Ureter (tissue), 1 donor: ENCODE measurements at regions not wholly inside any gene's neighbourhood (a gene's known extent, or its start where the extent isn't known, plus 50 kb on each side); places are given as distances from the start of the nearest gene placed in this dataset.
A peak's percentile ranks its signal among the peaks of the same experiment; 100 is the strongest.

Experiments
- DNase-seq: peaks from one replicate; pipeline ENCODE4 v3.0.0-alpha.2; 2020; ENCODE audit warnings: low spot score
- donor health status: DM: yes; HTN: yes; CAD: no.

DNA sequence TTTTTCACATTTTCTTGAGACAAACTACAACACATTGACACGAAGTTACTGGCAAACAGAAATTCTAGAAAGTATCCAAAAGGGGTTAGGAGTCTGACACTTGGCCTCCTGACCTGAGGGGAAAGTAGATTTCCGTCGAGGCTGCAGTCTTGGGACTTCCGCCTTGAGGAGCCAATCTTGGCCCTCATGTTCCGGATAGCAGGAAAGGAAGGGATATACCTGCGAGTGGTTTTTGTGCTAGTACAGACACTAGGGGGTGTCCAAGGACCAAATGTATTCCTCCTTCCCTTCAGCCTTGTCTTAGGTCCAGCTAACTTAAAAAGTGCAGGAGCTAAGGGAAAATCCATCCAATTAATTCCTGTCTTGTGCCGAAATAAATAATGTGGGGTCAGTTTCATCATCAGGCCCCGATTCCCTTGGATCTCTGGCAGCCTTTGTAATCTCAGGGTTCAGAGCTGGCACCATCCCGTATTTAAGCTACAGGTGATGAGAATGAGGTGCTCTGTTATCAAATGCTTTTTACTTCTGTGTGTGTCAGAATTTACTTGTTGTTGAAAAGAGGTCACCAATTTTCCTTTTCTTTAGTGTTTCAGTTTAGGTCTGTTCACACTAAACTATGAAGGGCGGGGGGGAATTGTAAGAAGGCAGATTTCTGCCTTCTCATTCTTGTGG is 330.2 kb upstream of the FANCL start:
- peak; percentile 49 for DNase-seq

DNA sequence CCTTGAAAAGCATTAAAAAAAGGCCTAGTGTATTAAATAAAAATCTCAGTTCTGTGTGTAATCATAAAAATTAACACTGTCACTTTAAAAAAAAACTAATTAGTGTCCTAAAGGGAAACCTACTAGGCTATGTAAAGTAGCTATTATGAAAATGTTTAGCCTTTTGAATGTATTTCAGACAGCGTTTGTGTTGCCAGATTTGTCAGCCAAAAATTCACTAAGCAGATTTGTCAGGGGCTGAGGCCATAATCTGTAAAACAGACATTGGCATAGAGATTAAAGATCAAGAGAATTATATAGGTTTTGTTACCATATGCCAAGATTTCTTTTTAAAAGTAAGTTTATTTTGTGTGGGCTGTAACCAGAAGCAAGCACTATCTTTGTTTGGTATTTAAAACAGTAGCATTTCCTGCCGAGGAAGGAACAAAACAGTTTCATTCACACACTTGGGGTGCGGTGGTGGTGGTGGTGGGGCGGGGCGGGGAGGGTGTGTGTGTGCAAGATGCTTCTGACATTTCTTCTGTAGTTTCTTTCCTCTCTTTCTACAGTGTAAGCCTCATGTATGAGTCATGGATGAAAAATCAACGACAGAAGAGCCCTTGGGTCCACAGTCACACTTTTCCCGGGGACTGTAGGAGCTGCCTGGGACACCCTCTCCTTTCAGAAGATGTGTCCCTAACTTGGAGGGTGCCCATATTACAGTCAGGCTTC is 328.5 kb upstream of the FANCL start:
- no peak for DNase-seq

DNA sequence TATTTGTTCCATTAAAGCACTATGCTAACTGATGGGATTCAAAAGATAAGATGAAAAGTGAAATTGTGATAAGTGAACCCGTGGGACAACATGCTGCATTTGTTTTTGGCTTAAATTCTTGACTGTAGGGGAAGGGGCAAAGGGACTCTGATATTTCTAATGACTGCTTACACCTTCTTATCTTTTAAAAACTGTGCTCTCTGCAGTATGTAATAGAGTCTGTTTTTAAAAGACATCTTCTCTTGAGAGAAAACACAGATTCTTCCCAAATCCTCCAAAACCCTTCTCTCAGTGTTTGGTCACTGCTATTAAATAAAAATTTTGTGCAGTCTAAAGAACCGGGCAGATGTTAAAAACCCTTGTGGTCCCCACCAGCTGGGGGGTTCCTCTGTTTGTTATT is 327.8 kb upstream of the FANCL start:
- DNase-seq, result no peak

GRCh38 chr2:58562276-58562675 is 321.2 kb upstream of the FANCL start:
- DNase-seq, result no peak

DNA sequence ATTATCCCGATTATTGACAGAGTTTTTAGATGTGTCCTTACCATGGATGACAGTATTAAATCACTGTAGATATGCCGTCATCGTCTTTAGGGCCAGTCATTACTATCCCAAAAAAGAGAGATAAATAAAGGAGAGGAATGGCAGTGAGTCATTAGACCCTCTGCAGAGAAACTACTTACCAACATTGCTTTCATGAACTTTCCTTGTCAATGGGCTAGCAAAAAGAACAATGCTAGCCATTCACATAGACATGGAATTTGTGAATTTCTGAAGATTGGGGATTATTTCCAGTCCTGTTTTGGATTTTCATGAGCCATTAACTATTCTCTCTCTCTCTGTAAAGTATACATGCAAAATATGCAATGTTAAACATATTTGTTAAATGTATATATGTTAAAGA is 319.4 kb upstream of the FANCL start:
- no peak for DNase-seq

GRCh38 chr2:58558881-58559280 is 317.8 kb upstream of the FANCL start:
- no peak for DNase-seq

GRCh38 chr2:58557176-58557575 is 316.1 kb upstream of the FANCL start:
- no peak for DNase-seq

GRCh38 chr2:58553937-58554336 is 312.8 kb upstream of the FANCL start:
- DNase-seq, result no peak

- no peak for DNase-seq
These were observed 312.4 kb upstream of the FANCL start for GRCh38 chr2:58553522-58553921.

- no peak for DNase-seq
These were observed 304.5 kb upstream of the FANCL start for GRCh38 chr2:58545300-58546280.

DNA sequence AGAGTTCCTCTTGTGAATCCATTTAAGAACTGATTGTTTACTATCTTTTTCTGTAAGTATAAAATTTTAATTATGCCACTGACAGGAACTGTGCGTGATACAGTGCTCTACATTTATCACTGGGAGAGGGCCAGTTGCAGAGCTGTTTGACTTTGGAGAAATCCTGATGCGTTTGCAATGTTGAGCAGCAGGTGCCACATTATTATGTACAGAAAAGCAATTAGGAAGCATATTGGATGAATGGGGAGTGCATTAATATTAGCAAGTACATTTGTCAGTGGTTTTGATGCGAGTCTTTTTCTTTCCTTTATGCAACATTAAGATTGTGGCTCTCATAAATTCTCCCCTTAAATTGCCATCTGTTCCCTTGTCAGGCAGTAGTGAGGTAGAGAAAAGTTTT is 302.3 kb upstream of the FANCL start:
- DNase-seq, result no peak

DNA sequence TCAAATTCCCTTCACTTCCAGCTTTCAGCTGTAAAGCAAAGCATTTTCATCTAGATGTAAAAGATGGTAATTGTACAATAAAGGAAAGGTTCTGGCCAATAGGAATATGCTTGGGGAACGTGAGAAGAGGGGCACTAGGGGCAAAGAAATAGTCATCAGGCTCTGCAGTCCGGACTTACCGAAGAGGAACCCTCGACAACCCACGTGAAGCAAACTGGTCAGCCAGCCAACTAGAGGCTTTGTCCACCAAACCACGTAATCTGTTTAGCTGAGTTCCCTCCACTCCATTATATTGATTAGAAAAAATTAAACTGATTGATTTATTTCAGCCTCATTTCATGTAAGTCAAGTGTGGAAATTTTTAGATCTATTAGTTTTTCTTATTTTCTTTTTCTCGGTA is 300.4 kb upstream of the FANCL start:
- no peak for DNase-seq

GRCh38 chr2:58540681-58541080 is 299.6 kb upstream of the FANCL start:
- DNase-seq, result no peak

- DNase-seq, result no peak
These were observed 298.8 kb upstream of the FANCL start for GRCh38 chr2:58539973-58540372.

- no peak for DNase-seq
These were observed 294.9 kb upstream of the FANCL start for GRCh38 chr2:58535990-58536389.

DNA sequence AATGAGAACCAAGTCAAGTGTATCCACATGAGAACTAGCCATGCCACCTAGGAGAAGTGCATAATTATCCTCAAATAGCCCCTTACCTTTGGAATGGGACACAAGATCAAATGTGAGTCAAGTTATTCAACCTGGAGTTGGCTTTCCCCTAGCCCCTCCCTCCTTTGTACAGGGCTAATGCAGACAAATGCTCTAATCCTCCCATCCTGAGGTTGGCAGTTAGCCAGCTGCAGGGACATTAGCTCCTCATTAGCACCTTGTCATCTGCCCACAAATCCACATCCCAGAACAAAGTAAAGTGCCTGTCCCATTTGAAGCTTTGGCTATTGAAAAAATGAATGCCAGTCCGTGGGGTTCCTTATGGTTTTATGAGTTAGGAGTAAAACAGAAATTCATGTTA is 294.1 kb upstream of the FANCL start:
- no peak for DNase-seq

GRCh38 chr2:58533376-58533775 is 292.3 kb upstream of the FANCL start:
- DNase-seq, result no peak

- DNase-seq, result no peak
These were observed 291.5 kb upstream of the FANCL start for GRCh38 chr2:58532641-58533040.

DNA sequence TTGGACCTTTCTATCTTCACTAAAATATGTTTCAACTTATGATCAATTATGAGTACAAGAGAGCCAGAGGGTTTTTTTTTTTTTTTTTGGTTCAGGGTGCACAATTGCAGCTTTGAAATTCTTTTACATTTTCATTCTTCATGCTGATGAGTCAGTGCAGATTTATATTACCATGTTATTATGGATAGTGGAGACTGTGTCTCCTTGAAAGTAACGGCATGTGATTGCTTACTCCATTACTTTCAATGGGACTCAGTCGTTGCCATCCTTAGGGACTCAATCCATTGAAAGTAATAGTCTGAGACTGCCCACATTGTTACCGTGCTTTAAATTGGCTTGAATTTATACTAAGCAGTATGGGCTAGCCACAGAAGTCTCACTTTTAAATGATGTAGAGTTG is 286.5 kb upstream of the FANCL start:
- no peak for DNase-seq

DNA sequence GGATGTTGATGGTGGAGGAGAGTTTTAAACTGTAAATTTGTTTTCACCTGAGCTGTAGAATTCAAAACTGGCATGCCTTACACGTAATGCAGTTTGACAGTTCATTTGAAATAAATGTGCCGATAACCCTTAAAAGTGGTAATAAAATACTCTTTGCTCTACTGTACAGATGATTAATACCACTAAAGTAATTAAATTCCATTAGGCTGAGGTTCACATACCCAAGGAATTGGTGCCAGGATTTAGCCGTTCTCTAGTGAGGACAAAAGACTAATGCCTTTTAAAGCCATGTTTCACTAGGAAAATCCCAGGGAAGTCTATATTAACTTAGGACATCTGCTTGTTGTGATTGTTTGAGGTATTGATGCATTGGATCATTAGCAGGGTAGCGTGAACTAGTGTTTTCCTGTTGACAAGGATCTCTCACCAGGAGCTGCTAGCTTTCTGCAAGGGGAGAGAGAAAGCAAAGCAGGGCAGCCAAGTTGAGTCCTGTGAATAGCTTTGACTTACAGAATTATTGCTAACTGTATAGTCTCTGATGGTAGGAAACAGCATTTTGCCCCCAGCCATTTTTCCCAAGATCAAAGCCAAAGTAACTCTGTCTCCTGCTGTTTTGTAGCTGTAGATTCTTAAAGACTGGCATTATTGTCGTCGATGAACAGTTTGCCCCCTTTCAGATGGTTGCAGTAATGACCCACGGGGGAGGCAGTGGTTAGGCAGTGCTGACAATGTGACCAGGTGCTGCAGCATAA is 280.9 kb upstream of the FANCL start:
- DNase-seq, result no peak

DNA sequence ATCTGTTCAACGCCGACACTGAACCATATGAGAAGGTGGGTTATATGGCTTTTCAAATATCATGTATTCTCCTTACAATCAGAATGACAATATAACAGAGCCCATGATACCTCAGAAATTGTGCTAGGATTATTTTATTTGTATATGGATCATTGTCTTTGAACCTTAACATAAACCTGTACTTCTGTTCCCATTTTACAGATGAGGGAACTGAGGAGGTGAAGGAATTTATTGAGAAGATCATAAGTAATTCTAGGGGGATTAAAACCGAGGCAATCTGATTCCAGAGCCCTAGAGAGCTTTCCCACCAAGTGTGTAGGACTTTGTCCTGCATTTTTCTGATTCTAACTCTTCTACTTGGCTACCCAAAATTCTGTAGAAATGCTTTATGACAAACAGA is 279.8 kb upstream of the FANCL start:
- no peak for DNase-seq

DNA sequence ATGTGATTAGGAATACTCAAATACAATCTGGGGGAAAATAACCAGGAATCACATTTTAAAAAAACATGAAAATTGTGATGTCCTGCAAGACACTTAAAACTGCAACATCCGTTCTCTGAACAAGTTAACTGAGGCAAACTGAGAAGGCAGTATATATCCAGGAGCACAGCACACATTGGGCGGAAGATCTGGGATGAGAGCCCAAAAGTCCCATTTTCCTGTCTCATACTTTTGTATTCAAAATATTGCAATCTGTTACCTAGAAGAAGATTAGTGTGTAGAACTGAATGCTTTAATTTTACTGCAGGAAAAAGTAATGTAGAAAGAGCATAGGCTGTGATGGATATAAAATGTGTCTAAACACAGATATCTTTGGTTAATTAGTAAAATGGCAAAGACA is 276.8 kb upstream of the FANCL start:
- DNase-seq, result no peak
